ENCODE measurements at regions not wholly inside any gene's neighbourhood (a gene's known extent, or its start where the extent isn't known, plus 50 kb on each side); places are given as distances from the start of the nearest gene placed in this dataset.

- TF ChIP-seq POLR2A (IDR thresholded peaks at IDR 0.05; ENCODE audit: extremely low read depth, insufficient read length) (no peak), CTCF (IDR thresholded peaks at IDR 0.05; ENCODE audit: low read depth, low read length) (no peak), MAX (IDR thresholded peaks at IDR 0.05; ENCODE audit: low read depth, low read length) (no peak), MYC (IDR thresholded peaks at IDR 0.05; ENCODE audit: low read depth, low read length) (no peak)
Measured at GRCh38 chr5:166317425-166317824, 1974.0 kb upstream of the WWC1 start.

Data from NB4 (cell line).